Lung (tissue), 11 donors: ENCODE measurements at regions not wholly inside any gene's neighbourhood (a gene's known extent, or its start where the extent isn't known, plus 50 kb on each side); places are given as distances from the start of the nearest gene placed in this dataset.

ENCODE experiments used
- ATAC-seq: fragments of 200-7000 bp; cut with Tn5 transposase; one replicate; pipeline ENCODE4 v1.9.1; 2020; ENCODE audit warnings: moderate number of reproducible peaks; ENCODE audit not compliant: insufficient read depth, low FRiP score
- DNase-seq, 3 donors: peaks; one replicate each; pipeline ENCODE4 v3.0.0-alpha.2; 2013 to 2017
- H3K27ac ChIP-seq, 2 donors: one replicate each; pipeline ENCODE4 v1.5.1; 2013; ENCODE audit warnings: mild to moderate bottlenecking in 2 of 2, moderate library complexity in 2 of 2, control low read depth in 1 of 2, inconsistent platforms in 1 of 2, low read depth in 1 of 2, low read length in 1 of 2
- H3K27me3 ChIP-seq, 3 donors: one replicate each; pipeline ENCODE4 v1.5.1; 2013; ENCODE audit warnings: low read length in 2 of 3; ENCODE audit not compliant: control insufficient read depth in 3 of 3, insufficient read depth in 3 of 3
- H3K36me3 ChIP-seq, 4 donors: one replicate each; pipeline ENCODE4 v1.5.1; 2013; ENCODE audit warnings: low read length in 4 of 4, mild to moderate bottlenecking in 1 of 4, moderate library complexity in 1 of 4; ENCODE audit not compliant: control insufficient read depth in 4 of 4, insufficient read depth in 4 of 4
- H3K4me1 ChIP-seq, 5 donors: one replicate each; pipeline ENCODE4 v1.5.1; 2013; ENCODE audit warnings: low read length in 5 of 5, mild to moderate bottlenecking in 2 of 5, moderate library complexity in 1 of 5; ENCODE audit not compliant: control insufficient read depth in 5 of 5, insufficient read depth in 5 of 5
- H3K4me3 ChIP-seq: one replicate; pipeline ENCODE4 v1.5.1; 2013; ENCODE audit warnings: mild to moderate bottlenecking, control low read depth, moderate library complexity
- H3K9ac ChIP-seq, 2 donors: one replicate each; pipeline ENCODE4 v1.5.1; 2013; ENCODE audit warnings: low read length in 2 of 2, control low read depth in 1 of 2; ENCODE audit not compliant: insufficient read depth in 1 of 2
- H3K9me3 ChIP-seq, 4 donors: one replicate each; pipeline ENCODE4 v1.5.1; 2013; ENCODE audit warnings: low read length in 3 of 4, mild to moderate bottlenecking in 1 of 4, moderate library complexity in 1 of 4; ENCODE audit not compliant: control insufficient read depth in 4 of 4, insufficient read depth in 3 of 4
- CTCF ChIP-seq: IDR thresholded peaks from 2 replicates; pipeline ENCODE4 v1.5.1; 2012; ENCODE audit warnings: mild to moderate bottlenecking; ENCODE audit errors: control extremely low read depth, extremely low read depth
- WGBS, 2 donors: extraction: QIAGEN DNeasy Blood & Tissue Kit; methylation state at CpG; one replicate each; pipeline ENCODE4 v1.1.7; 2013; 5-methylcytosine and 5-hydroxymethylcytosine counted together
- donor health status: control.
- donor health status: control.
- donor health status: Bipolar disorder and iron deficiency.
- donor health status: healthy.
- donor health status: DM: yes; HTN: yes; CAD: no.

GRCh38 chr12:5375547-5376295 lies 56.2 kb upstream of the NTF3 start:
- no peak for ATAC-seq
- H3K9ac ChIP-seq, result no peak overlapping the region
- no peak for DNase-seq
- no peaks in the 10 kb centered on the region for H3K9me3 ChIP-seq
- no peak overlapping the region for H3K27ac ChIP-seq
- H3K4me3 ChIP-seq, result no peak overlapping the region
- H3K27me3 ChIP-seq, result peaks cover 0 to 4% (median 0%) of the 10 kb centered on the region in 3 donors
- no peaks in the 10 kb centered on the region for H3K4me1 ChIP-seq
- WGBS, 2 donors, result 68 to 85% methylated on average over 5 of the region's 5 CpGs
- H3K36me3 ChIP-seq, result no peaks in the 10 kb centered on the region
- no peak for TF ChIP-seq CTCF

- no peaks in the 10 kb centered on the region for H3K9me3 ChIP-seq
- no peak for TF ChIP-seq CTCF
- no peak overlapping the region for H3K27ac ChIP-seq
- no peaks in the 10 kb centered on the region for H3K4me1 ChIP-seq
- no peaks in the 10 kb centered on the region for H3K27me3 ChIP-seq
- H3K36me3 ChIP-seq, result no peaks in the 10 kb centered on the region
- H3K9ac ChIP-seq, result no peak overlapping the region
- H3K4me3 ChIP-seq, result no peak overlapping the region
- ATAC-seq (no peak), DNase-seq (peak; percentile 4 to 40 (median 17))
- 67 to 72% methylated on average over 5 of the region's 5 CpGs for WGBS, 2 donors
Observed at GRCh38 chr12:5376591-5377207, 55.2 kb upstream of the NTF3 start.

GRCh38 chr12:5377997-5378592 lies 53.8 kb upstream of the NTF3 start:
- H3K4me1 ChIP-seq, result no peaks in the 10 kb centered on the region
- no peak for ATAC-seq
- no peaks in the 10 kb centered on the region for H3K27me3 ChIP-seq
- TF ChIP-seq CTCF, result no peak
- H3K9ac ChIP-seq, result no peak overlapping the region
- no peaks in the 10 kb centered on the region for H3K36me3 ChIP-seq
- no peak for DNase-seq
- H3K4me3 ChIP-seq, result no peak overlapping the region
- H3K27ac ChIP-seq, result no peak overlapping the region
- no peaks in the 10 kb centered on the region for H3K9me3 ChIP-seq
- WGBS, 2 donors, result 79 to 81% methylated on average over 12 of the region's 12 CpGs
